Uterus (tissue), 3 donors: ENCODE measurements at regions not wholly inside any gene's neighbourhood (a gene's known extent, or its start where the extent isn't known, plus 50 kb on each side); places are given as distances from the start of the nearest gene placed in this dataset.

Experiments
- DNase-seq, 2 donors: peaks; one replicate each; pipeline ENCODE4 v3.0.0-alpha.2; 2019 to 2020
- H3K27ac ChIP-seq, 2 donors: fragments of 200-600 bp; sonication (generic); 1 replicate in 1 of 2; 2 replicates in 1 of 2; pipeline ENCODE4 v1.5.1; 2016 to 2018
- H3K27me3 ChIP-seq, 2 donors: fragments of 200-600 bp; sonication (generic); one replicate each; pipeline ENCODE4 v1.5.1; 2018 to 2019; ENCODE audit warnings: control low read depth in 1 of 2
- H3K36me3 ChIP-seq, 2 donors: fragments of 200-600 bp; sonication (generic); one replicate each; pipeline ENCODE4 v1.5.1; 2019; ENCODE audit warnings: control low read depth in 1 of 2
- H3K4me1 ChIP-seq, 2 donors: fragments of 200-600 bp; sonication (generic); one replicate each; pipeline ENCODE4 v1.5.1; 2018 to 2019; ENCODE audit warnings: control low read depth in 1 of 2
- H3K4me3 ChIP-seq, 2 donors: fragments of 200-600 bp; sonication (generic); 1 replicate in 1 of 2; 2 replicates in 1 of 2; pipeline ENCODE4 v1.5.1; 2018 to 2019; ENCODE audit warnings: mild to moderate bottlenecking in 1 of 2
- H3K9me3 ChIP-seq, 2 donors: fragments of 200-600 bp; sonication (generic); one replicate each; pipeline ENCODE4 v1.5.1; 2019; ENCODE audit warnings: control low read depth in 1 of 2
- POLR2A ChIP-seq, 2 donors: fragments of 450-650 bp; IDR thresholded peaks; one replicate each; pipeline ENCODE4 v1.6.1; 2016; ENCODE audit warnings: antibody characterized with exemption in 2 of 2, mild to moderate bottlenecking in 1 of 2, moderate library complexity in 1 of 2
- intact Hi-C: fragments of 100-400 bp; cut with DNase I; formaldehyde crosslinking; loops from one replicate; pipeline ENCODE4 v1.15.1; 2023; ENCODE audit warnings: low total_unique reads
- TF ChIP-seq, protein P1 (sequence below), 4 experiments: fragments of 200-600 bp in 2 of 4; fragments of 450-650 bp in 2 of 4; sonication (generic) in 2 of 4; IDR thresholded peaks; one replicate each; pipeline ENCODE4 v1.5.1; 2016 to 2019; ENCODE audit warnings: antibody characterized with exemption in 4 of 4, mild to moderate bottlenecking in 2 of 4, moderate library complexity in 1 of 4
- donor health status: DM: yes; HTN: yes; CAD: no.

DNA sequence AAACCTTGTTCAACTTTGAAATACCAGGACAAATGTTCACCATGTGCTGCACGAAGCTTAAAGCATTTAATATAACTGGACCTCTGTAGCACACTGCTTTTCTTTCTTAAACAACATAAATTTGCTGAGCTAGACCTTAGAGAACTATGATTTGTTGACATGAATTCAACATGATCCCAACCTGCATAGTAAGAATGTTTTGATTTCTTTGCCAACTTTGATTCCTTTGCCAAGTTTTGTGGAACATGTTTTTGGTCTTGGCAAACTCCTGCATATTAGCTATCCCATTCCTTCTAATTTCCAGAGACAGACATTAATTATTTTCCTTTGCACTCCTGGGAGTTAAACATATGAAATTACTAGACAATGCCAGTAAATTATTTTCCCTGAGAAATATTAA lies 197.2 kb upstream of the RBMS3 start:
- no peaks in the 10 kb centered on the region for H3K27me3 ChIP-seq
- no peaks in the 10 kb centered on the region for H3K4me1 ChIP-seq
- no peaks in the 10 kb centered on the region for H3K9me3 ChIP-seq
- no peak overlapping the region for H3K4me3 ChIP-seq
- TF ChIP-seq, protein P1, sequence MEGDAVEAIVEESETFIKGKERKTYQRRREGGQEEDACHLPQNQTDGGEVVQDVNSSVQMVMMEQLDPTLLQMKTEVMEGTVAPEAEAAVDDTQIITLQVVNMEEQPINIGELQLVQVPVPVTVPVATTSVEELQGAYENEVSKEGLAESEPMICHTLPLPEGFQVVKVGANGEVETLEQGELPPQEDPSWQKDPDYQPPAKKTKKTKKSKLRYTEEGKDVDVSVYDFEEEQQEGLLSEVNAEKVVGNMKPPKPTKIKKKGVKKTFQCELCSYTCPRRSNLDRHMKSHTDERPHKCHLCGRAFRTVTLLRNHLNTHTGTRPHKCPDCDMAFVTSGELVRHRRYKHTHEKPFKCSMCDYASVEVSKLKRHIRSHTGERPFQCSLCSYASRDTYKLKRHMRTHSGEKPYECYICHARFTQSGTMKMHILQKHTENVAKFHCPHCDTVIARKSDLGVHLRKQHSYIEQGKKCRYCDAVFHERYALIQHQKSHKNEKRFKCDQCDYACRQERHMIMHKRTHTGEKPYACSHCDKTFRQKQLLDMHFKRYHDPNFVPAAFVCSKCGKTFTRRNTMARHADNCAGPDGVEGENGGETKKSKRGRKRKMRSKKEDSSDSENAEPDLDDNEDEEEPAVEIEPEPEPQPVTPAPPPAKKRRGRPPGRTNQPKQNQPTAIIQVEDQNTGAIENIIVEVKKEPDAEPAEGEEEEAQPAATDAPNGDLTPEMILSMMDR (IDR thresholded peaks at IDR 0.05), result no peak
- no peak for TF ChIP-seq POLR2A (IDR thresholded peaks at IDR 0.05)
- no peaks in the 10 kb centered on the region for H3K36me3 ChIP-seq
- no peak overlapping the region for H3K27ac ChIP-seq
- no peak for DNase-seq
- intact Hi-C loops, result no loop called here

DNA sequence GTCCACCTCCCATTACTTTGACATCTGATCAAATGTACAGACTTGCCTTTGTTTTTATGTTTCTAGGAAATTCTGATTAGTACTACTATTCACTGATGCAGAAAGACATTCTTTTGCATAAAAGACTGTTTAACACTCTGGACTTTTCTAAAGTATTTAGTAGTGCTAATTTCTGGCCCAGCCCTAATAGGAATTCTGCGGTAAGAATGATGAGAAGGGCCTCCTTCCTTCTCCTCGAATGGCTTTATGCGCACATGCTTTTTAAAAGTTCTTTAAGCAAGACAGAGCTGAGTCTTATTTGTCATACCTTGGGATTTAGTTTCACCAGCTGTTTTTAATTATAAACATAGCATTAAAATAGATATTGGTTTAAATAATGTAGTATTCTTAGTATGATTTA lies 192.3 kb upstream of the RBMS3 start:
- H3K36me3 ChIP-seq, result no peaks in the 10 kb centered on the region
- no peak overlapping the region for H3K27ac ChIP-seq
- TF ChIP-seq POLR2A (IDR thresholded peaks at IDR 0.05), result no peak
- TF ChIP-seq, protein P1 (IDR thresholded peaks at IDR 0.05), result no peak
- DNase-seq, result no peak
- no peaks in the 10 kb centered on the region for H3K4me1 ChIP-seq
- intact Hi-C loops, result no loop called here
- no peaks in the 10 kb centered on the region for H3K27me3 ChIP-seq
- no peaks in the 10 kb centered on the region for H3K9me3 ChIP-seq
- no peak overlapping the region for H3K4me3 ChIP-seq

DNA sequence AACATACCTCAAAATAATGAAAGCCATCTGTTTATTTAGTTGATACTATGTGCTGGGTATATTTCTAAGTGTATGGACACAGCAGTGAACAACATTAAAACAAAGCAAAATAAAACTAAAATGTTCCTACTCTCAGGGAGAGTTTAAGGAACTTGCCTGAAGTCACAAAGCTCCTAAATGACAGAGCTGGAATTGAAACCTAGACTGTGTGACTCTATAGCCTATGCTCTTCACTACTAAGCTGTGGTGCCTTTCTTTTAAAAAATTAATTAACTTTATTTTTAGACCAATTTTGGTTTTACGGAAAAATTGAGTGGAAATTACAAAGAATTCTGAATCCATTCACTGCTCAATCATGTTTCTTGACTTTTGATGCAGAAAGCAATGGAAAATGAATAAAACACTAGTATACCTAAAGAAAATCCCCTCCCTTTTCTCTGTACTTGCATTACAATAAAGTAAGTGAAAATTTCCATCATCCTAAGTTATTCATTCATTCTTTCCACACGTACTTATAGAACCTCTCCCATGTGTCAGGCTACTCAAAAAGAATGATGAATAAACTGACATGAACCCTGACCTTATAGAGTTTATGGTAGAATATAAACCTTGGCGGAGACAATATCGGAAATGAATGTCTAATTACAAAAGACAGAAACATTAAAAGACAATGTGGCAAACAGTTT lies 189.8 kb upstream of the RBMS3 start:
- TF ChIP-seq, protein P1 (IDR thresholded peaks at IDR 0.05), result no peak
- TF ChIP-seq POLR2A (IDR thresholded peaks at IDR 0.05), result no peak
- H3K27ac ChIP-seq, result no peak overlapping the region
- H3K9me3 ChIP-seq, result no peaks in the 10 kb centered on the region
- H3K4me3 ChIP-seq, result no peak overlapping the region
- DNase-seq, result no peak
- H3K4me1 ChIP-seq, result no peaks in the 10 kb centered on the region
- intact Hi-C loops, result no loop called here
- H3K27me3 ChIP-seq, result no peaks in the 10 kb centered on the region
- H3K36me3 ChIP-seq, result no peaks in the 10 kb centered on the region

DNA sequence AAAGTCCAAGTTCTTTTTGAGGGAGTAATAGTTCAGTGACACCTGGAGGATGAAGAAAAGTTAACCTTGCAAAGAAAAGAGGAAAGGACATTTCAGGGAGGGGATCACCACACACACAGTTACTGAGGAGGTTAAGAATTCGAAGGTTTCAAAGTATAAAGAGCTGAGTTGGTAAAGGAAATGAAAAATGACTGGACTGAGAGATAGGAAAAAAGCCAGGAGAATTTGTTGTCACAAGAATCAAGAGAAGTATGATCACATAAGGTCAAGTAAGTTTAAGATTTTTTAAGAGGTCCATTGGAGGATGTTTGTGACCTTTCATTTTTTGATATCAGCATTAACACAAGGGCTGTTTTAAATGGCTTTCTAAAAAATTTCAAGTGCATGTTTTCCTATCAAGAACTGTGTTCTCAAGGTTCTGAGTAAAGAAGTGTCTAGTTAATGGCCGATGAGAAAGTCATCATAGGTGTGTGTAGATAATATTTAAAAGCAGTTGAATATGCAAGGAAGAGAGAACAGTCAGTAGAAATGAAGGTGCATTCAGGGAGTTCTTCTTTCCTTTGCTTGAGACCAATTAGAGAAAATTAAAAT lies 189.2 kb upstream of the RBMS3 start:
- intact Hi-C loops, result no loop called here
- H3K4me3 ChIP-seq, result no peak overlapping the region
- H3K27ac ChIP-seq, result no peak overlapping the region
- no peaks in the 10 kb centered on the region for H3K4me1 ChIP-seq
- no peaks in the 10 kb centered on the region for H3K9me3 ChIP-seq
- no peak for DNase-seq
- no peaks in the 10 kb centered on the region for H3K36me3 ChIP-seq
- TF ChIP-seq, protein P1 (IDR thresholded peaks at IDR 0.05), result no peak
- TF ChIP-seq POLR2A (IDR thresholded peaks at IDR 0.05), result no peak
- H3K27me3 ChIP-seq, result no peaks in the 10 kb centered on the region

DNA sequence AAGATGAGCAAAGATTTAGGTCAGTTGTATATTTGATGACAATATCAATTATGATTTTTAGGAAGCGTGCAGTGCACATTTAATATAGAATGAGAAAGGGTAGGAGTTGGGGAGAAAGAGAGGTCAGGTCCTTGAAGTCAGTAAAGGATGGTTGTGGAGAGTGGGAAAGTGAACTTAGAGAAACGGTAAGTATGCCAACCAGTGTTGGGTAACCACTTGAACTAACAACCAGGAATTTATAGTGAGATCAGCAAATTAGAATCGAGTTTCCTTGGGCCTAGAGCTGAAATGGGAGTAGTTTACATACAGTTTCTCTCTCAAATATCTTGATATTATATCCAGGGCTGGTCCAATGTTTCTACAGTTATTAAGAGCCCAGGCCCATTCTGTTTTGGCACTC lies 188.5 kb upstream of the RBMS3 start:
- Histone ChIP-seq H3K4me1 (no peaks in the 10 kb centered on the region), H3K27ac (no peak overlapping the region), H3K27me3 (no peaks in the 10 kb centered on the region), H3K9me3 (no peaks in the 10 kb centered on the region), H3K4me3 (no peak overlapping the region), H3K36me3 (no peaks in the 10 kb centered on the region)
- TF ChIP-seq POLR2A (IDR thresholded peaks at IDR 0.05), result no peak
- TF ChIP-seq, protein P1 (IDR thresholded peaks at IDR 0.05), result no peak
- DNase-seq, result no peak
- intact Hi-C loops, result no loop called here
